Activated T-helper 2 cell treated with anti-CD3 and anti-CD28 coated beads, Interferon-gamma antibody, Interleukin-2, Interleukin-4, amounts not matched to agents 10 μg/mL and 5 μg/mL and 100 μg/mL, durations not matched to agents 14 hours and 24 hours and 36 hours (primary cell): ENCODE measurements at regions not wholly inside any gene's neighbourhood (a gene's known extent, or its start where the extent isn't known, plus 50 kb on each side); places are given as distances from the start of the nearest gene placed in this dataset.
"Not testable (repeated sequence)": the region's sequence is repeated elsewhere in the genome, so short reads cannot be mapped to it uniquely, and the experiment has no call there.

ENCODE experiments used
- DNase-seq: peaks from one replicate; pipeline ENCODE4 v3.0.0; 2021; ENCODE audit warnings: low spot score
- H3K27ac Mint-ChIP-seq: one replicate; pipeline ENCODE4 v1.8.0; 2021; ENCODE audit warnings: mixed read lengths
- H3K27me3 Mint-ChIP-seq: one replicate; pipeline ENCODE4 v1.8.0; 2021; ENCODE audit warnings: low read depth, mixed read lengths
- H3K36me3 Mint-ChIP-seq: one replicate; pipeline ENCODE4 v1.8.0; 2021; ENCODE audit warnings: low read depth, mixed read lengths
- H3K4me1 Mint-ChIP-seq: one replicate; pipeline ENCODE4 v1.8.0; 2021; ENCODE audit warnings: low read depth, mixed read lengths
- H3K4me3 Mint-ChIP-seq: one replicate; pipeline ENCODE4 v1.8.0; 2021; ENCODE audit warnings: low read depth, mild to moderate bottlenecking, moderate library complexity, mixed read lengths
- H3K9me3 Mint-ChIP-seq: one replicate; pipeline ENCODE4 v1.8.0; 2021; ENCODE audit warnings: mixed read lengths
- intact Hi-C: fragments of 100-400 bp; cut with micrococcal nuclease; formaldehyde crosslinking; loops from one replicate; pipeline ENCODE4 v1.15.1; 2023

DNA sequence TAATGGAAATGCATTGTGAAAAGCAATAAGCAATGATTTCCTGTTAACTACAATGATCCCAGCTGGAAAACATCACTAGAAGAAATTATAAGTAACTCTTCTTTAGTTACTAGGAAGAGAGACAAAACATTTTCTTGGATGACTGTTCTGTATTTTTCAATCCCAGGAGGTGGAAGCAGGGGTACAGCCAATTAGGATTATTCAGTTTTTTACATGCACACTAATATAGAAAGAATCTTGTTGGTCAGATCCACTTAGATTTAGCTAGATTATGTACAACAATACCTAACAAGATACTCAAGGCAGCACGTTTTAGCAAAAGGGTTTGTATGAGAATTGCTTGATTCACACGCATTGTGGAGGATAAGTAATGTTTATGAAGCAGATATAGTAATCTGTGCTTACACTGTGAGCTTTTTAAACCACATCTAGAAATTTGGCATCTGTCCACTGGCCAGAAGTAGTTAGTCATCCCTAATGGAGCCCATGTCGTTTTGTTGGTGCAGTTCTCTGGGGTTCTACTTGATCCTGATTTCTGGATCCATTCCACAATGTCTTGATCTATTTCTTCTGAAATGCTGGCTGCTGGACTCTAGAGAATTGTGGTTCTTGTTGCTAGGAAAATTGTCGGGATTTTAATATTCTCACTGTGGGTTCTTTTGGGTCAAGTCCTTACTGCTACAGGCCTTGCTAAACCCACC, 199.7 kb downstream of the ADCYAP1 start:
- Mint-ChIP-seq H3K27me3 (no peaks in the 10 kb centered on the region), H3K27ac (no peak overlapping the region), H3K4me3 (no peak overlapping the region), H3K9me3 (peaks cover 3% of the 10 kb centered on the region), H3K4me1 (no peaks in the 10 kb centered on the region), H3K36me3 (no peaks in the 10 kb centered on the region)
- no peak for DNase-seq
- intact Hi-C loops: no loop called here

DNA sequence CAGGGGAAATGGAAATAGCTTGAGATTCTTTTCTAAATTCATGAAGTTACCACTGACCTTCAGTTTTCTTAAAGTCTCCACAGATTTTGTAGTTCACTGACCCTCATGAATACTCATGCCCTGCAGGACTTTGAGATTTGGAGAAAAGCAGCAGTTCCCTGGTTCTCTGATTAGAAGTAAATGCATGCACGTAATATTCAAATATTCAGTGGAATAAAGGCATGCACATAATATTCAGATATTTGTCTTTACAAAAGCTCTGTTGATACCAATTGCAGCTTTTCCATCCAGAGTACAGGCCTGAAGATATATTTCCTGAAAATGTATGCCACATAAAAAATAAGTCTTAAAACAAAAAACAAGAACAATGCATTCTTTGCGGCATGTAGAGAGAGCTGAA, 219.8 kb downstream of the ADCYAP1 start:
- Mint-ChIP-seq H3K4me3 (no peak overlapping the region), H3K9me3 (peaks cover 19% of the 10 kb centered on the region), H3K4me1 (no peaks in the 10 kb centered on the region), H3K27ac (no peak overlapping the region), H3K36me3 (no peaks in the 10 kb centered on the region), H3K27me3 (no peaks in the 10 kb centered on the region)
- DNase-seq: no peak
- intact Hi-C loops: no loop called here

DNA sequence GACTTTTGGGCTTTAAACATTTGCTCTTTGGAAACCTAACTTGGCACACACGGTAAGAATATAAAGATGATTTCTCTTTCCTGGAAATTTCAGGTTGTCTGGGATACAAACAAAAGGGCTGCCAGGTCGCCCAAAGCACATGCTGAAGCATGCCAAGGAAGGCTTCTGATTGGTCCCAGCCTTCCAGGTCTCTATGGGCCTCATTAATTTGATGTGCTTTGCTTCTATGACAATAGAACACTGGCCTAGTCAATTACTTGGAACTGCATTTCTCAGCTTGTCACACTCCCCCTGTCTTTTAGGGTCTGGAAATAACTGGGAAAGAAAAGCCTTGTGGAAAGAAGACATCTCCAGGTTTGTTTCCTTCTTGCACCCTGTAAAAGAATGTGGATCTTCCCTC, 228.9 kb downstream of the ADCYAP1 start:
- Mint-ChIP-seq H3K27ac (no peak overlapping the region), H3K27me3 (no peaks in the 10 kb centered on the region), H3K4me1 (no peaks in the 10 kb centered on the region), H3K36me3 (no peaks in the 10 kb centered on the region), H3K4me3 (no peak overlapping the region), H3K9me3 (peaks cover 7% of the 10 kb centered on the region)
- intact Hi-C loops: no loop called here
- no peak for DNase-seq

DNA sequence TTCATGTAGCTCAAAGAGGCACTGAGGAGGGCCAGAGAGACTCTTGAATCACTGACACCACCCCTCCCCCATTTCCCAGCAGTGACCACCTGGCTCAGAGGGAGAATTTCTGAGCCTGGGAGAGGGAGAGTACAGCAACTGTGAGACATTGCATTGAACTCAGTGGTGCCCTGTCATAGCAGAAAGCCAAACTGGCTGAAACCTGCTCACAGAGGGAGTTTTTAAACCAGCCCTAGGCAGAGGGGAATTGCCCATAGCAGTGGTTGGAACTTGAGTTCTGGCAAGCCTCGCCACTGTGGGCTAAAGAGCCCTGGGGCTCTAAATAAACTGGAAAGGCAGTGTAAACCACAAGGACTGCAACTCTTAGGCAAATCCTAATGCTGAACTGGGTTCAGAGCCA, 243.1 kb downstream of the ADCYAP1 start:
- Mint-ChIP-seq H3K27me3 (no peaks in the 10 kb centered on the region), H3K36me3 (no peaks in the 10 kb centered on the region), H3K27ac (no peak overlapping the region), H3K4me1 (no peaks in the 10 kb centered on the region), H3K4me3 (no peak overlapping the region), H3K9me3 (peaks cover 40% of the 10 kb centered on the region)
- DNase-seq: no peak
- intact Hi-C loops: no loop called here

DNA sequence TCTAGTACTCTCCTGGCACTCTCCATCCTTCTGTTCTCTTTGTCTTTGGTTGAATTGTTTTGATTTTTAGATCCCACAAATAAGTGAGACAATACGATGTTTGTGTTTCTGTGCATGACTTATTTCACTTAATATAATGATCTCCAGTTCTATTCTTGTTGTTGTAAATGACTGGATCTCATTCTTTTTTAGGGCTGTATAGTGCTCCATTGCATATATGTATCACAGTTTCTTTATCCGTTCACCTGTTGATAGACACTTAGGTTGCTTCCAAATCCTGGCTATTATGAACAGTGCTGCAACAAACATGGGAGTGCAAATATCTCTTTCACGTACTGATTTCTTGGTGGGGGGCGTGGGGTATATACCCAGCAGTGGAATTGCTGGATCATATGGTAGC, 245.0 kb downstream of the ADCYAP1 start:
- no peaks in the 10 kb centered on the region for H3K36me3 Mint-ChIP-seq
- intact Hi-C loops: no loop called here
- H3K27ac Mint-ChIP-seq: no peak overlapping the region
- peaks cover 42% of the 10 kb centered on the region for H3K9me3 Mint-ChIP-seq
- H3K4me1 Mint-ChIP-seq: no peaks in the 10 kb centered on the region
- no peaks in the 10 kb centered on the region for H3K27me3 Mint-ChIP-seq
- H3K4me3 Mint-ChIP-seq: no peak overlapping the region
- DNase-seq: no peak

DNA sequence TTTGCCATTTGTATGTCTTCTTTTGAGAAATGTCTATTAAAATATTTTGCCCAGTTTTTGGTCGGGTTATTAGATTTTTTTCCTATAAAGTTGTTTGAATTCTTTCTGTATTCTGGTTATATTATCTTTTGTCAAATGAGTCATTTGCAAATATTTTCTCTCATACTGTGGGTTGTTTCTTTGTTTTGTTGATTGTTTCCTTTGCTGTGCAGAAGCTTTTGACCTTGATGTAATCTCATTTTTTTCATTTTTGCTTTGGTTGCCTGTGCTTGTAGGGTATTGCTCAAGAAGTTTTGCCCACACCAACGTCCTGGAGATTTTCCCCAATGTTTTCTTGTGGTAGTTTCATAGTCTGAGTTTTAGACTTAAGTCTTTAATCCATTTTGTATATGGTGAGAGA, 245.7 kb downstream of the ADCYAP1 start:
- Mint-ChIP-seq H3K27me3 (no peaks in the 10 kb centered on the region), H3K27ac (no peak overlapping the region), H3K9me3 (peaks cover 42% of the 10 kb centered on the region), H3K4me1 (no peaks in the 10 kb centered on the region), H3K4me3 (no peak overlapping the region), H3K36me3 (no peaks in the 10 kb centered on the region)
- intact Hi-C loops: no loop called here
- DNase-seq: no peak

DNA sequence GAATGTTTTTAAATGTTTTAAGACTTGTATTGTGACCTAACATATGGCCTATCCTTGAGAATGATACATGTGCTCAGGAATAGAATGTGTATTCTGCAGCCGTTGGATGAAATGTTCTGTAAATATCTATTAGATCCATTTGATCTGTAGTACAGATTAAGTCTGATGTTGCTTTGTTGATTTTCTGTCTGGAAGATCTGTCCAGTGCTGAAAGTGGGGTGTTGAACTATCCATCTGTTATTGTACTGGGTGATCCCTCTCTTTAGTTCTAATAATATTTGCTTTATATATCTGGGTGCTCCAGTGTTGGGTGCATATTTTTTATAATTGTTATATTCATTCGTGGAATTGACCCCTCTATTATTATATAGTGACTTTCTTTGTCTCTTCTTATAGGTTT, 248.3 kb downstream of the ADCYAP1 start:
- H3K27ac Mint-ChIP-seq, intact Hi-C loops, H3K36me3 Mint-ChIP-seq, H3K4me1 Mint-ChIP-seq, H3K27me3 Mint-ChIP-seq, H3K4me3 Mint-ChIP-seq, DNase-seq: not testable (repeated sequence)
- H3K9me3 Mint-ChIP-seq: peaks cover 34% of the 10 kb centered on the region

DNA sequence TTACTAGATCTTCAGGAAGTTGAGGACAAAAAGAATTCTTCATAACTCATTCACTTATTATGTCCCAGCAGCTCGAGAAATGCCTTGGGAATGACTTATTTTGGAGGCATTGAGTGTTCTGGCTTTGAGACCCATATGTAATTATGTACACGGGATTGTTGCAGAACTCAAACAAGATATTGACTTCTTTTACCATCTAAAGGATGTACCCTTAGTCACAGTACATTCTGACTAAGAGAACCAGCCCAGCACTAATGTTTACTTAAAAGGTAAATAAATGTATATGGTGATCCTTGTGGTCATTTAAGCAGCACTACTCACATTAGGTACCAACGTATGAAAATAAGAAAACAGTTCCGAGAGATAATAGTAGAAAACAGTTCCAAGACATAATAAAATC, 268.9 kb downstream of the ADCYAP1 start:
- H3K4me3 Mint-ChIP-seq: no peak overlapping the region
- no peaks in the 10 kb centered on the region for H3K27me3 Mint-ChIP-seq
- peaks cover 28% of the 10 kb centered on the region for H3K9me3 Mint-ChIP-seq
- no peak overlapping the region for H3K27ac Mint-ChIP-seq
- no peaks in the 10 kb centered on the region for H3K36me3 Mint-ChIP-seq
- intact Hi-C loops: no loop called here
- no peaks in the 10 kb centered on the region for H3K4me1 Mint-ChIP-seq
- DNase-seq: no peak

DNA sequence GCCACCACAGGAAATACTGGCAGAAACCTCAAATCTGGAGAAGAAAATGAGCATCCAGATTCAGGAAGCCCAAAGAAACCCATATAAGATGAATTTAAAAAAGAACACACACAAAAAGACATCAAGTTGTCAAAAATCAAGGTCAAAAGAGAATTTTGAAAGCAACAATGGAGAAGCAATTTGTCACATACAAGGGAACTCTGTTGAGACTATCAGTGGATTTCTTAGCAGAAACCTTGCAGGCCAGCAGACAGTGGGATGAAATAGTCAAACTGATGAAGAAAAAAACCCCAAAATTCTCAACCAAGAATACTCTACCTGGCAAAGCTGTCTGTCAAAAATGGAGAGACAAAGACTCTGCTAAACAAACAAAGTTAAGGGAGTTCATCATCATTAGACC, 272.6 kb downstream of the ADCYAP1 start:
- Mint-ChIP-seq H3K27ac (no peak overlapping the region), H3K4me1 (no peaks in the 10 kb centered on the region), H3K27me3 (no peaks in the 10 kb centered on the region), H3K4me3 (no peak overlapping the region), H3K9me3 (peaks cover 44% of the 10 kb centered on the region), H3K36me3 (no peaks in the 10 kb centered on the region)
- intact Hi-C loops: no loop called here
- no peak for DNase-seq

DNA sequence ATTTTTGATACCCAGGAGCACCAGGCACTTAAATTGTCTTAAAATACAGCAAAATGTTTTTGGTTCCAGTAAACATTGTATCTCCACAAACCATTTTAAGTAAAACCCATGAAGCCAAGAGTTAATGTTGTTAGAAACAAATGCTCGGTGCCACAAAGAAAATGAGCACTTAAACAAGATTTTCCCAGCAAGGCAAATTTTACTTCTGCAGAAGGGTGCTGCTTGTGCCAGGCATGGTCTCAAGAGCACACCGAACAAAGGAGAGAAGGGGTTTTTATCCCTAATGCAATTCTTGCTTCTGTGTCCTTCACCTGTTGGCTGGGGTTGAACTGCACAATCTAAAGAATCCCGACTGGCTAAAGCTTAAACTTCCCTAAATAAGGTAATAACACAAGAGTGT, 286.7 kb downstream of the ADCYAP1 start:
- Mint-ChIP-seq H3K4me1 (no peaks in the 10 kb centered on the region), H3K9me3 (peaks cover 35% of the 10 kb centered on the region), H3K4me3 (no peak overlapping the region), H3K36me3 (no peaks in the 10 kb centered on the region), H3K27ac (no peak overlapping the region), H3K27me3 (no peaks in the 10 kb centered on the region)
- intact Hi-C loops: no loop called here
- no peak for DNase-seq

DNA sequence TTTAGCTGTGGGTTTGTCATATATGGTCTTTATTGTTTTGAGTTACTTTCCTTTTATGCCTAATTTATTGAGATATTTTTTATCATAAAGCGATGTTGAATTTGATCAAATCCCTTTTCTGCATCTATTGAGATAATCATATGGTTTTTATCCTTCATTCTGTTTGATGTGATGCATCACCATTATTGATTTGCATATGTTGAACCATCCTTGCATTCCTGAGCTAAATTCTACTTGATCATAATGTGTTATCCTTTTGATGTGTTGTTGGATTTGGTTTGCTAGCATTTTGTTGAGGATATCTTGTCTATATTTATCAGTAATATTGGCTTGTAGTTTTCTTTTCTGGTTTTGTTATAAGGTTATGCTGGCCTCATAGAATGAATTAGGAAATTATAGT, 308.5 kb downstream of the ADCYAP1 start:
- no peak overlapping the region for H3K27ac Mint-ChIP-seq
- DNase-seq: no peak
- H3K27me3 Mint-ChIP-seq: no peaks in the 10 kb centered on the region
- peaks cover 56% of the 10 kb centered on the region for H3K9me3 Mint-ChIP-seq
- intact Hi-C loops: no loop called here
- H3K36me3 Mint-ChIP-seq: no peaks in the 10 kb centered on the region
- H3K4me1 Mint-ChIP-seq: no peaks in the 10 kb centered on the region
- H3K4me3 Mint-ChIP-seq: no peak overlapping the region

DNA sequence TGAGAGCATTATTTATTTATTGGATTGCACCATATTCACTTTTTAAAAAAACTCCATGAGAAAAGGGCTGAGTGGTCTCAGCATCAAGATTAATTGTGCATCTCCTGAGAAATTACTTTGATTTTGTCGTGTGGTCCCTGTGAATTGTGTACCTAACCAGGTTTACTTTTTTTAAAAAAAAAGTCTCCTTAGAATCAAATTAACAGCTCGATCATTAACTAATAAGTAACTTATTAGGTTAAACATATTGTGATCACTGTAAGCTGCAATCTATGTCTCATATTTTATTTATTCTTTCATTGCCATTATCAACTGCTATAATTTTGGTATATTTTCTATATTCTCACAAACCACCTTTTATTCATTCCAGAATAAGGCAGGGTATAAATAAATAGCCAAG, 318.2 kb downstream of the ADCYAP1 start:
- Mint-ChIP-seq H3K27ac (no peak overlapping the region), H3K9me3 (peaks cover 8% of the 10 kb centered on the region), H3K36me3 (no peaks in the 10 kb centered on the region)

DNA sequence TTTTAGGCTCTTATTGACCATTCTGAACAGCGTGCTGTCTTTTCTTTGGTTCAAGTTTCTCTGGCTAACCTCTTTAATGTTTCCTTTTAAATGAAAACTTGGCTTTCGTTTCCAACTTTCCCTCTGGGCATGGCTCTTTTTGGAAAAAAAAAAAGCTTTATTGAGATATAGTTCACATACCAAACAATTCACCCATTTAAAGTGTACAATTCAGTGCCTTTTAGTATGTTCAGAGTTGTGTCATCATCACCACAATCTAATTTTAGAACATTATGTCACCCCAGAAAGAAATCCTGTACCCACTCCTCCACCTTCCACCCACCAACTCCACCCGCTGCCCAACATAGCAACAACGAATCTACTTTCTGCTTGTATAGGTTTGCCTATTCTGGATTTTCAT, 322.4 kb downstream of the ADCYAP1 start:
- no peaks in the 10 kb centered on the region for H3K27me3 Mint-ChIP-seq
- H3K4me3 Mint-ChIP-seq: no peak overlapping the region
- no peaks in the 10 kb centered on the region for H3K4me1 Mint-ChIP-seq
- no peak for DNase-seq
- H3K36me3 Mint-ChIP-seq: no peaks in the 10 kb centered on the region
- intact Hi-C loops: no loop called here
- H3K27ac Mint-ChIP-seq: no peak overlapping the region
- H3K9me3 Mint-ChIP-seq: peaks cover 28% of the 10 kb centered on the region

More for the DNA sequence above, 318.2 kb downstream of the ADCYAP1 start:
- DNase-seq: no peak
- intact Hi-C loops: no loop called here
- Mint-ChIP-seq H3K27me3 (no peaks in the 10 kb centered on the region), H3K4me3 (no peak overlapping the region), H3K4me1 (no peaks in the 10 kb centered on the region)

DNA sequence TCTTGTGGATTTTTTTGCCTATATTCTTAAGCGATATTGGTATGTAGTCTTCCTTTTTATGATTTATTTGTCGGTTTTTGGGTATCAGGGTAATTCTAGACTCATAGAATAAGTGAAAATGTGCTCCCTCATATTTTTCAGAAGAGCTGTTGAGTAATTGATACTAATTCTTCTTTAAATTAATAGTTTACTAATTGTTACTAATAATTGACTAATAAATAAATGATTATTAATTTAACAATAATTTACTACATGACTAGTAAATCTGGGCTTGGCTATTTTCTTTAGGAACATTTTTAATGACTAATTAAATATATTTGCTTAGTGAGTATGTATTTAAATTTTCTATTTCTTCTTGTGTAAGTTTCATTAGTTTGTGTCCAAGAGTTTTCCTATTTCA, 325.0 kb downstream of the ADCYAP1 start:
- Mint-ChIP-seq H3K4me1 (no peaks in the 10 kb centered on the region), H3K27me3 (no peaks in the 10 kb centered on the region), H3K4me3 (no peak overlapping the region), H3K9me3 (peaks cover 49% of the 10 kb centered on the region), H3K36me3 (no peaks in the 10 kb centered on the region), H3K27ac (no peak overlapping the region)
- no peak for DNase-seq
- intact Hi-C loops: no loop called here
